ENCODE measurements at regions not wholly inside any gene's neighbourhood (a gene's known extent, or its start where the extent isn't known, plus 50 kb on each side); places are given as distances from the start of the nearest gene placed in this dataset.

DNA sequence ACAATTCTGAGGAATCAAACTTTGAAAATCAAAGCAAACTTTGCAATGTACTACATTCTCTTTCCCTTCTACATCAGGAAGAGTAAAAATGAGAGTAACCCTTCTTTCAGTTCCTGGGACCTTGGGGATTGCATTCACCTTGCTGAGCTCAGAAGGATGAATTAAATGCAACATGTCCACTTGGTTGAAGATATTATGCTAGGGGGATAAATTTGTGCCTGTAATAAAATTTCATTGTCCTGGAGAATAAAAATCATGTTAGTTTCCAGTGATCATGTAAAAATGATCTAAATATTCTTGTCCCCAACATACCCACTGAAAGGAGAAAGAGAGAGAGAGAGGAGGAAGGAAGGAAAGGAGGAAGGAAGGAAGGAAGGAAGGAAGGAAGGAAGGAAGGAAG, 587.1 kb upstream of the NEGR1 start:
- DNase-seq (ENCODE audit: low read depth), result no peak
- no peak overlapping the region for H3K4me3 ChIP-seq (ENCODE audit: low read depth, low read length)
- no peak for TF ChIP-seq CTCF (IDR thresholded peaks at IDR 0.05; ENCODE audit: insufficient read depth, low read length)

- no peak for TF ChIP-seq CTCF (IDR thresholded peaks at IDR 0.05; ENCODE audit: insufficient read depth, low read length)
- no peak for DNase-seq (ENCODE audit: low read depth)
- no peak overlapping the region for H3K4me3 ChIP-seq (ENCODE audit: low read depth, low read length)
Observed at GRCh38 chr1:72851597-72851996, 569.3 kb upstream of the NEGR1 start.

DNA sequence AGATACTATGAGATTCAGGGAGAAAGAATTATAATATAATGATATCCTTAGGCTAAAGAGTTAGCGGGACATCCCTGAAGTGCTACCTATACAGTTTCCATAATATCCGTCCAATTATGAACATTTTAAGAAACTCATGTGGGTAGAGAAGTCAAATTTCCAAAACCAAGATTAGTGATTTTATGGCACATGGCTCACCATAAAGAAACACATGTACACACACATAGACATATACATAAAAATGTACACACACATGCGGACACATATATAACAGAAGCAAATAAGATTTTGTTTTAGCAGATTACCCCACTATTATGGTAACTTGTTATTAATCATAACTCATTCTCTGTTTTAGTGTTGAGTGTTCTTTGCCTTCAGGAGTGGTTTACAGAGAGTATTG, 566.7 kb upstream of the NEGR1 start:
- no peak overlapping the region for H3K4me3 ChIP-seq (ENCODE audit: low read depth, low read length)
- TF ChIP-seq CTCF (IDR thresholded peaks at IDR 0.05; ENCODE audit: insufficient read depth, low read length), result no peak
- DNase-seq (ENCODE audit: low read depth), result no peak

DNA sequence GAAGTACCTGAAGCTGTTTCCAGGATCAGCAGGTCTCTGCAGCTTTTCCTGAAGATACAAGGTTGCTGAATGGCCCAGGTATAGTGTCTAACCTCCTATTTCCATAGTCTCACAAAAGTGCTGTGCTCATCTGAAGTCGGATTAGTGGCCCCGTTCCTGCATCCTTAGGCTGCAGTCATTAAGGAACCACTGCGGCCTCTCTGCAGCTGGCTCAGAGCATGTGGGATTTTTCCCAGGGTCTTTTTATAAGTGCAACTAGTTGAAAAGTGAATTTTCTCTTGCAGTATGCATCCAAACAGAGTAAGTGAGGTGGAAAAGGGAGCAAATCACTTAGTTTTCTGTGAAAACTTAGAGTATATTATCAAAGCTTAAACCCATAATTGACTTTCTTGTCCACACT, 565.3 kb upstream of the NEGR1 start:
- DNase-seq (ENCODE audit: low read depth), result no peak
- no peak for TF ChIP-seq CTCF (IDR thresholded peaks at IDR 0.05; ENCODE audit: insufficient read depth, low read length)
- H3K4me3 ChIP-seq (ENCODE audit: low read depth, low read length), result no peak overlapping the region

- H3K4me3 ChIP-seq (ENCODE audit: low read depth, low read length), result no peak overlapping the region
- DNase-seq (ENCODE audit: low read depth), result no peak
- TF ChIP-seq CTCF (IDR thresholded peaks at IDR 0.05; ENCODE audit: insufficient read depth, low read length), result no peak
Observed at GRCh38 chr1:72846476-72847278, 564.3 kb upstream of the NEGR1 start.

DNA sequence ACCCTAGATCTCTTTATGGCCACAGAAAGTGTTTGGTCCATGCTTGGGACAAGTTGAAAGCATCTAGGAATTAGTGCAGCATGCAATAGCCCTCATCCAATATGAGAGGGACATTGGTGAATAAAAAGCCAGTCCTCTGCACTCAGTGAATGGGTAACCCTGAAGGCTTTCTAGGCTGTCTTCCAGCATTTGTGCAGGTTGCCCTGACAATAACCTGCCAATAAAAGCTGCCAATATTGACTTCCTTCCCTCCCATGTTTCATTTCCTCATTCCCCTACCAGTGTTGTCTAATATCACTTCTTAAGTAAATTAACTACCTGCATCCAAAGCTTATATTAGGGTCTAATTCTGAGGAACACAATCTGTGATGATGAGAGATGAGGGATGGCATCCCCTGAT, 563.6 kb upstream of the NEGR1 start:
- DNase-seq (ENCODE audit: low read depth), result no peak
- H3K4me3 ChIP-seq (ENCODE audit: low read depth, low read length), result no peak overlapping the region
- TF ChIP-seq CTCF (IDR thresholded peaks at IDR 0.05; ENCODE audit: insufficient read depth, low read length), result no peak

DNA sequence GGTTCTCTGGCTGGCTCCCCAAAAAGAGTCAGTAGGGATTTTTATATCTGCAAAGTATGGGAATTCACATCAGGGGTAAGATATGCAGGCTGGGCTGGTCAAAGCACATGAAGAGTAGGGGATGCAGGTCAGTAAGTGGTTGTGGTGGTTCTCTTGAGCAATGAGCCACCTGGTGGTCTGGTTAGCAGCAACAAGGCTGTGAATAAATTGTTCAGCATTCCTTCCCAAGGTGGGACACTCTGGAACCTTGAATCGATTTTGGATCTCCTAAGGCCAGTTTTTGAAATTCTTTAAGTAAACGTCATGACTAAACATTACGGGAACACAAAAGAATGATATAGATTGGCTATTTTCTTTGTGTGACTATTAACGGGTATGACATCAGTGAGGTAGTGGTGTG, 563.0 kb upstream of the NEGR1 start:
- no peak overlapping the region for H3K4me3 ChIP-seq (ENCODE audit: low read depth, low read length)
- TF ChIP-seq CTCF (IDR thresholded peaks at IDR 0.05; ENCODE audit: insufficient read depth, low read length), result peak; percentile 21
- peak; percentile 8 for DNase-seq (ENCODE audit: low read depth)

Measured in fibroblast of the aortic adventitia (primary cell).